ENCODE measurements at regions not wholly inside any gene's neighbourhood (a gene's known extent, or its start where the extent isn't known, plus 50 kb on each side); places are given as distances from the start of the nearest gene placed in this dataset.

DNA sequence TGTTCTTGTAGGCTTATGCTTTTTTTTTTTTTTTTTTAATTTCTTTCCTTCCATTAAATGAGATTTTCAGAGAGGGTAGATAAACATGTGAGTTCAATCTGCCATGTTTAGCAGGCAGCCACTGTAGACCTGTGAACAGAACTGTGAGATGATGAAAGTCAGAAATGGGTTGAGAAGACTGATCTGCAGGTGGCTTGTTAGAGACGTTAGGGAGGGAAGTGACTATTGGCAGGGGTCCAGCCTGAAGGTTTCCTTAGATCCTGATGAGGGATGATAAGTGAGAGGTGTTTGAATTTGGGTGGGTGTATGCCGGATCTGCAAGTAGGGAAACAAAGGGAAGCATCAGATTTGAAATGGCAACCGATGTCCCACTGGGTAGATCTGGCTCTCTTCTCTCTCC lies 157.8 kb downstream of the HS3ST3B1 start:
- no peaks in the 10 kb centered on the region for H3K36me3 ChIP-seq (ENCODE audit: control insufficient read depth, insufficient read depth, low read length)
- no peak for DNase-seq (ENCODE audit: extremely low read depth, insufficient read length)
- H3K27me3 ChIP-seq (replicated peaks; ENCODE audit: control insufficient read depth, insufficient read depth, low read length) = no peaks in the 10 kb centered on the region
- TF ChIP-seq, protein P1, sequence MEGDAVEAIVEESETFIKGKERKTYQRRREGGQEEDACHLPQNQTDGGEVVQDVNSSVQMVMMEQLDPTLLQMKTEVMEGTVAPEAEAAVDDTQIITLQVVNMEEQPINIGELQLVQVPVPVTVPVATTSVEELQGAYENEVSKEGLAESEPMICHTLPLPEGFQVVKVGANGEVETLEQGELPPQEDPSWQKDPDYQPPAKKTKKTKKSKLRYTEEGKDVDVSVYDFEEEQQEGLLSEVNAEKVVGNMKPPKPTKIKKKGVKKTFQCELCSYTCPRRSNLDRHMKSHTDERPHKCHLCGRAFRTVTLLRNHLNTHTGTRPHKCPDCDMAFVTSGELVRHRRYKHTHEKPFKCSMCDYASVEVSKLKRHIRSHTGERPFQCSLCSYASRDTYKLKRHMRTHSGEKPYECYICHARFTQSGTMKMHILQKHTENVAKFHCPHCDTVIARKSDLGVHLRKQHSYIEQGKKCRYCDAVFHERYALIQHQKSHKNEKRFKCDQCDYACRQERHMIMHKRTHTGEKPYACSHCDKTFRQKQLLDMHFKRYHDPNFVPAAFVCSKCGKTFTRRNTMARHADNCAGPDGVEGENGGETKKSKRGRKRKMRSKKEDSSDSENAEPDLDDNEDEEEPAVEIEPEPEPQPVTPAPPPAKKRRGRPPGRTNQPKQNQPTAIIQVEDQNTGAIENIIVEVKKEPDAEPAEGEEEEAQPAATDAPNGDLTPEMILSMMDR (IDR thresholded peaks at IDR 0.05; ENCODE audit: insufficient read depth, low read length, poor library complexity, severe bottlenecking) = no peak
- H3K4me3 ChIP-seq (replicated peaks; ENCODE audit: low read depth, low read length) = no peak overlapping the region

DNA sequence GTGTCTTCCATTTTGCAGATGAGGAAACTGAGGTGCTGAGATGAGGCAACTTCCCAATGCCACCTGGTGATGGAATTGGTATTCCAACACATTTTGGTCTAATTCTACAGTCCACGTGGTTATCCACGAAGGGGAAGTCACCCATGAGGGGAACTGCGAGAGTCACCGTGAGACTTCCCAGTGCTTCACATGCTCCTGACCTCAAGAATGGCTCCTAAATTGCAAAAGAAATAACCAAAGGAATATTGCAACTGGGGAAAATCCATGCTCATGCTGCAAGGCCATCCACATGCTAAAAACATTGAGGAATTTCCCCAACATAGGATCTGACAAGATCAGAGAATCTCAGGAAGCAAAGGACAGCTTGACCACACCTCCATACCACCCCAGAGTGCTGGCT lies 153.9 kb downstream of the HS3ST3B1 start:
- no peaks in the 10 kb centered on the region for H3K27me3 ChIP-seq (replicated peaks; ENCODE audit: control insufficient read depth, insufficient read depth, low read length)
- DNase-seq (ENCODE audit: extremely low read depth, insufficient read length) = no peak

DNA sequence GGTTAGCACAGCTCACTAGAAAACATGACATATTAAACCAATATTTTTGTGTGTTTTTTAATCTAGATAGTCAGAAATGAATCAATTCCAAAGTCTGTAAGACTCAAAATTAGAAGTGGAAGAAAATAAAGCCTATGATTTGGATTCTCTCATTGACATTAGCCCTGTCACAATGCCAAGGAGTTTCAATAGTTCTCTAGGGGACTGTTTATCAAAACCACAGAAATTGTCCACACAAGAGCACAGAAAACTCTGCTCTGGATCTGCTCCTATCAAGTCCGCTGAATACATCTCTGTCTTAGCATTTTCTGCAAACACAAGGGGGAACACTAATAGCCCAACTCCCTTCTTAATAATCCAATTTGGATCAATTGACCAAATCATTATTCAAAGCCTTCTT lies 152.0 kb downstream of the HS3ST3B1 start:
- H3K36me3 ChIP-seq (ENCODE audit: control insufficient read depth, insufficient read depth, low read length) = no peaks in the 10 kb centered on the region
- TF ChIP-seq, protein P1 (IDR thresholded peaks at IDR 0.05; ENCODE audit: insufficient read depth, low read length, poor library complexity, severe bottlenecking) = no peak
- H3K4me3 ChIP-seq (replicated peaks; ENCODE audit: low read depth, low read length) = no peak overlapping the region
- H3K27me3 ChIP-seq (replicated peaks; ENCODE audit: control insufficient read depth, insufficient read depth, low read length) = no peaks in the 10 kb centered on the region
- no peak for DNase-seq (ENCODE audit: extremely low read depth, insufficient read length)

More for the DNA sequence above, 153.9 kb downstream of the HS3ST3B1 start:
- H3K36me3 ChIP-seq (ENCODE audit: control insufficient read depth, insufficient read depth, low read length) = no peaks in the 10 kb centered on the region
- TF ChIP-seq, protein P1 (IDR thresholded peaks at IDR 0.05; ENCODE audit: insufficient read depth, low read length, poor library complexity, severe bottlenecking) = no peak
- no peak overlapping the region for H3K4me3 ChIP-seq (replicated peaks; ENCODE audit: low read depth, low read length)

DNA sequence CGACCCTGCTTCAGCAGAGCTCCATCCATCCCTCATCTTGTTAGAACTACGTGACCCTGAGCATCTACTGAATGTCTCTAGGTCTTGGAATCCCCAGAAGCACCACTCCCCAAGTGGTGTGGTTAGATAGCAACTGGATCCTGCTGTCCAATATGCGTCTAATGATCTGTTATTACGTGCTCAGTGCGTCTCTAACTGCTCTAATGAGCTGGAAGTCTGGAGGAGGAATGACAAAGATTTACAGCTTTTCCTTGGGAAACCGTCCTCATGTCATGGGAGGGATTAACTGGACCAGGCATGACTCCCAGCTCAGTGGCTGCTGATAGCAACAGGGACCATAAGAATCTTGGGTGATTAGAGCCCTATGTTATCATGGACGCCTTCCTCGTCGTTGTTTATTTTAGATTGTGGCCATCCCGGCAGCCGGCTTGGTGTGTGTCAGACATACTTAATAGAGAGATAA lies 150.9 kb downstream of the HS3ST3B1 start:
- TF ChIP-seq, protein P1 (IDR thresholded peaks at IDR 0.05; ENCODE audit: insufficient read depth, low read length, poor library complexity, severe bottlenecking) = no peak
- H3K27me3 ChIP-seq (replicated peaks; ENCODE audit: control insufficient read depth, insufficient read depth, low read length) = no peaks in the 10 kb centered on the region
- no peak overlapping the region for H3K4me3 ChIP-seq (replicated peaks; ENCODE audit: low read depth, low read length)
- H3K36me3 ChIP-seq (ENCODE audit: control insufficient read depth, insufficient read depth, low read length) = no peaks in the 10 kb centered on the region
- no peak for DNase-seq (ENCODE audit: extremely low read depth, insufficient read length)

DNA sequence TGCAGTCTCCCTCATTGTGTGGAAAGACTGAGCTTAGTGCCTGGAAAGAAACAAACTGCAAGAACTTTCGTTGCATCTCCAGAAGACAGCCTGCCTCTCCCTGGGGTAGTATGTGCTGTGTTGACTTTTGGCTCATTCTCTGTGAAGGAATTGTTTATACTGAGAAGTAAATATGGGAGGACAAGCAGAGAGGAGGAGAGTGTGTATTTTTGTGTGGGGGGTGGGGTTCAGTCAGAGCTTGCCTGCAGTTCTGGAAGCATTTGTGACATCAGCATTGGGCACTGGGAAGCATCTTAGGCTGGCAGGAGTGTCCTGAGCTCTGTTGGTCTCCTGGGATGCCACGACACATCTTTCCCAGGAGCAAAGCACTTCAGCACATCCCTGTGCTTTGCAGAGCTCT lies 147.9 kb downstream of the HS3ST3B1 start:
- no peak for DNase-seq (ENCODE audit: extremely low read depth, insufficient read length)
- Histone ChIP-seq H3K27me3 (replicated peaks; ENCODE audit: control insufficient read depth, insufficient read depth, low read length) (no peaks in the 10 kb centered on the region), H3K36me3 (ENCODE audit: control insufficient read depth, insufficient read depth, low read length) (no peaks in the 10 kb centered on the region), H3K4me3 (replicated peaks; ENCODE audit: low read depth, low read length) (no peak overlapping the region)
- TF ChIP-seq, protein P1 (IDR thresholded peaks at IDR 0.05; ENCODE audit: insufficient read depth, low read length, poor library complexity, severe bottlenecking) = no peak

DNA sequence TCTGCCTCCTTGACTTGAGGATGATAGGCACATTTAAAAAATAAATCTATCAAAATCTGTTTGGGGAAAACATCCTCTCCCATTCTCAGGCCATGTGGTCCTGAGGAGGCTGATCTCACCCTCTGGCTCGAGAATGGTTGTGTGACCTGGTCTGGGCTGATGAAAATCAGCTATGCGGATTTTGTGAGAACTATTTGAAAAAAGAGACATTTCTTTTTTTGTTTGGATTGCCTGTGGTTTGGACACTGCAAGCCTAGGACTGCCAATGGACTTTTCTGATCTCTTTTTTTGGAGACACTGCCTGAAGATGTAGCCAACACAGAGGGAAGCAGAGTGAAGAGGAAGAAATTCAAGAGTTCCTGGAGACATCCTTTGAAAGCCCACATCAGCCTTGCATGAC lies 145.9 kb downstream of the HS3ST3B1 start:
- TF ChIP-seq, protein P1 (IDR thresholded peaks at IDR 0.05; ENCODE audit: insufficient read depth, low read length, poor library complexity, severe bottlenecking) = no peak
- no peaks in the 10 kb centered on the region for H3K27me3 ChIP-seq (replicated peaks; ENCODE audit: control insufficient read depth, insufficient read depth, low read length)
- DNase-seq (ENCODE audit: extremely low read depth, insufficient read length) = no peak

More for the DNA sequence above, 145.9 kb downstream of the HS3ST3B1 start:
- Histone ChIP-seq H3K36me3 (ENCODE audit: control insufficient read depth, insufficient read depth, low read length) (no peaks in the 10 kb centered on the region), H3K4me3 (replicated peaks; ENCODE audit: low read depth, low read length) (no peak overlapping the region)
